Testis (tissue), 2 donors: ENCODE measurements at regions not wholly inside any gene's neighbourhood (a gene's known extent, or its start where the extent isn't known, plus 50 kb on each side); places are given as distances from the start of the nearest gene placed in this dataset.

Source experiments
- DNase-seq: peaks from one replicate; pipeline ENCODE4 v3.0.0-alpha.2; 2019
- H3K27ac ChIP-seq, 2 donors: fragments of 200-600 bp; sonication (generic); one replicate each; pipeline ENCODE4 v1.5.1; 2019
- H3K27me3 ChIP-seq: fragments of 200-600 bp; sonication (generic); one replicate; pipeline ENCODE4 v1.5.1; 2019
- H3K36me3 ChIP-seq: fragments of 200-600 bp; sonication (generic); one replicate; pipeline ENCODE4 v1.5.1; 2017; ENCODE audit warnings: low read depth; ENCODE audit errors: missing control alignments
- H3K4me1 ChIP-seq: fragments of 200-600 bp; sonication (generic); one replicate; pipeline ENCODE4 v1.5.1; 2019
- H3K4me3 ChIP-seq, 2 donors: fragments of 200-600 bp; sonication (generic); one replicate each; pipeline ENCODE4 v1.5.1; 2017 to 2019
- H3K9me3 ChIP-seq: fragments of 200-600 bp; sonication (generic); one replicate; pipeline ENCODE4 v1.5.1; 2017
- CTCF ChIP-seq, 3 experiments: fragments of 450-650 bp in 2 of 3; fragments of 200-600 bp in 1 of 3; sonication (generic) in 1 of 3; IDR thresholded peaks; one replicate each; pipeline ENCODE4 v1.5.1; 2016 to 2019; ENCODE audit warnings: antibody characterized with exemption in 3 of 3, mild to moderate bottlenecking in 2 of 3, moderate library complexity in 1 of 3
- POLR2A ChIP-seq: fragments of 450-650 bp; IDR thresholded peaks from one replicate; pipeline ENCODE4 v1.6.1; 2017; ENCODE audit warnings: antibody characterized with exemption, mild to moderate bottlenecking, moderate library complexity
- WGBS, 2 donors: methylation state at CpG; one replicate each; pipeline ENCODE4 v1.1.5; 2018; 5-methylcytosine and 5-hydroxymethylcytosine counted together
- intact Hi-C: fragments of 100-400 bp; cut with DNase I; formaldehyde crosslinking; loops from one replicate; pipeline ENCODE4 v1.15.1; 2023; ENCODE audit warnings: low total_unique reads

GRCh38 chr14:61211476-61212255 is 69.5 kb downstream of the TMEM30B start:
- 87% methylated on average over 9 of the region's 9 CpGs for WGBS, 2 donors
- no peak for TF ChIP-seq POLR2A
- Histone ChIP-seq H3K36me3 (no peaks in the 10 kb centered on the region), H3K27ac (no peak overlapping the region), H3K9me3 (no peaks in the 10 kb centered on the region), H3K4me3 (no peak overlapping the region), H3K27me3 (no peaks in the 10 kb centered on the region), H3K4me1 (no peaks in the 10 kb centered on the region)
- intact Hi-C loops, result no loop called here
- no peak for DNase-seq

- TF ChIP-seq CTCF (IDR thresholded peaks at IDR 0.05), result no peak
- no peak for TF ChIP-seq POLR2A
- no peaks in the 10 kb centered on the region for H3K27me3 ChIP-seq
- H3K27ac ChIP-seq, result no peak overlapping the region
- H3K36me3 ChIP-seq, result no peaks in the 10 kb centered on the region
- intact Hi-C loops, result no loop called here
- DNase-seq, result no peak
- H3K9me3 ChIP-seq, result no peaks in the 10 kb centered on the region
- H3K4me1 ChIP-seq, result no peaks in the 10 kb centered on the region
- no peak overlapping the region for H3K4me3 ChIP-seq
- 74 to 78% methylated on average over 10 of the region's 10 CpGs for WGBS, 2 donors
These were observed 77.9 kb downstream of the TMEM30B start for GRCh38 chr14:61203081-61203753.

- WGBS, 2 donors, result 78 to 98% methylated on average over 3 of the region's 3 CpGs
- no peak for TF ChIP-seq CTCF (IDR thresholded peaks at IDR 0.05)
- TF ChIP-seq POLR2A, result no peak
- intact Hi-C loops, result no loop called here
These were observed 79.0 kb downstream of the TMEM30B start for GRCh38 chr14:61202124-61202523.

GRCh38 chr14:61201171-61201570 is 80.0 kb downstream of the TMEM30B start:
- H3K4me3 ChIP-seq, result no peak overlapping the region
- no peaks in the 10 kb centered on the region for H3K27me3 ChIP-seq
- H3K4me1 ChIP-seq, result no peaks in the 10 kb centered on the region
- H3K27ac ChIP-seq, result no peak overlapping the region
- 80 to 83% methylated on average over 3 of the region's 3 CpGs for WGBS, 2 donors
- H3K36me3 ChIP-seq, result no peaks in the 10 kb centered on the region
- H3K9me3 ChIP-seq, result no peaks in the 10 kb centered on the region
- intact Hi-C loops, result no loop called here
- TF ChIP-seq CTCF (IDR thresholded peaks at IDR 0.05), result no peak
- TF ChIP-seq POLR2A, result no peak
- no peak for DNase-seq

More at GRCh38 chr14:61202124-61202523, 79.0 kb downstream of the TMEM30B start:
- H3K27me3 ChIP-seq, result no peaks in the 10 kb centered on the region
- H3K4me3 ChIP-seq, result no peak overlapping the region
- no peaks in the 10 kb centered on the region for H3K4me1 ChIP-seq
- no peak for DNase-seq
- H3K36me3 ChIP-seq, result no peaks in the 10 kb centered on the region
- no peak overlapping the region for H3K27ac ChIP-seq
- no peaks in the 10 kb centered on the region for H3K9me3 ChIP-seq

GRCh38 chr14:61197416-61197815 is 83.7 kb downstream of the TMEM30B start:
- H3K27me3 ChIP-seq, result no peaks in the 10 kb centered on the region
- no peak for DNase-seq
- H3K27ac ChIP-seq, result no peak overlapping the region
- no peak overlapping the region for H3K4me3 ChIP-seq
- TF ChIP-seq CTCF (IDR thresholded peaks at IDR 0.05), result no peak
- no peak for TF ChIP-seq POLR2A
- H3K36me3 ChIP-seq, result no peaks in the 10 kb centered on the region
- no peaks in the 10 kb centered on the region for H3K9me3 ChIP-seq
- H3K4me1 ChIP-seq, result no peaks in the 10 kb centered on the region
- WGBS, 2 donors, result 59 to 91% methylated on average over 4 of the region's 4 CpGs
- intact Hi-C loops, result no loop called here
